ENCODE measurements at regions not wholly inside any gene's neighbourhood (a gene's known extent, or its start where the extent isn't known, plus 50 kb on each side); places are given as distances from the start of the nearest gene placed in this dataset.
A peak's percentile ranks its signal among the peaks of the same experiment; 100 is the strongest.

DNA sequence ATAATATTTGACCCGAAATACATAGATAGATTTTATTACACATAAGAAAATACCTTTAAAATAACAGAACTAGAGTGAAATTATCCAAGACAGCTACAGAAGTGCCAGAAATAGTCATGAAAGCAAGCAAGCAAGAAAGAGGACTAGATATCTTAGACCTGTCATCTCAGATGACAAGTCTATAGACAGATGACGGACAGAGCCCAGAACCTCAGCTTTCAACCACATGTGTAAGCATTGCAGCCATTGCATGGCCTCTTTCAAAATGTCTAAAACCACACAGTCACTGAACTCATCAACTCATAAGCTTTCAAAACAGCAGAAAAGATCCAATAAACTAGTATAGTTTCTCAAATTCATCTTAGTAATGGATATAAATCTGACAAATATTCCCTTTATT is 59.8 kb upstream of the FHIT start:
- no peak for DNase-seq

DNA sequence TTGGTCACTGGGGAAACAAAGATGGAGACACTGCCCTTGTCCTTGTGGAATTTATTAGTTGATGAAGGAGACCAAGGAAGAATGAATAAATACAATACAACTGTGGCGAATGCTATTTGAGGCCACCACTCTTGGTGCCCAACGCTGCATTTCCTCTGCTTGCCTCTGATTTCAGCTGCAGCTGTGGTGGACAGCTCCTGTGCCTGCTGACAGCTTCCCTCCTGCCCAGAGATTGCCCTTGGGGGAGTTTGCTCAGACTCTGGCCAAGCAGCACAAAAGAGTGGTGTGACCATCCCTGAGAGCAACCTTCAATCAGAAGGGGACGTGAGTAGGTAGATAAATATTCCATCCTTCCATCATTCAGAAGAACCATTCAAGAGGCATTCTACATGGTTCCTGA is 64.6 kb upstream of the FHIT start:
- DNase-seq: no peak

- no peak for DNase-seq
Measured at GRCh38 chr3:61323094-61323493, 71.8 kb upstream of the FHIT start.

GRCh38 chr3:61331929-61332552 is 80.8 kb upstream of the FHIT start:
- DNase-seq: no peak

DNA sequence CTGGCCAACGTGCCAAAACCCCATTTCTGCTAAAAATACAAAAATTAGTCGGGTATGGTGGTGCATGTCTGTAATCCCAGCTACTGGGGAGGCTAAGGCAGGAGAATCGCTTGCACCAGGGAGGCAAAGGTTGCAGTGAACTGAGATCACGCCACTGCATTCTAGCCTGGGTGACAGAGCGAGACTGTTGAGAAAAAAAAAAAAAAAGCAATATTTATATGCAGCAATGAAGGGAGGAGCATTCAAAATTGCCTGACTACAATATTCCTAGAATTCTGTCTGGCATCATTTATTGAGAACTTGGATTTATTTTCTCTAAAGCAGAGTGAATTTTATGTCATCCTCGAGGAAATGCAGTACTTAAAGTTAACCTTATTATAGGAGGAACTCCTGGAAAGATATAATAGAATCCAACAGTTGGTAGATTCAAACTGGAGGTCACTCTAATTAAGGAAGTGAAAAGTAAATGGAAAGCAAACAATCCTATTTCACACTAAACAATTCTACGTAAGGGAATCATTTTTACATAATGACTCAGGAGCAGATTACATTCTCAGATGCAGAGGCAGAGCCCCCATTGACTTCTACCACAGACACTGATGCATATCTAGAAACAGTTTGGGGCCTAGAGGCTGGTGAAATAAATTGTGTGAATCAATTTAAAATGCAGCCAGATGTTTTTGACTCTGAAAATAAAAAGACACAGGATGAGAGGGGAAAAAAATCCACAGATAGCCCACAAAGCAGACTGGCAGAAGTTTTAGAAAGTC is 82.1 kb upstream of the FHIT start:
- DNase-seq: no peak

- no peak for DNase-seq
Measured at GRCh38 chr3:61334783-61335182, 83.5 kb upstream of the FHIT start.

DNA sequence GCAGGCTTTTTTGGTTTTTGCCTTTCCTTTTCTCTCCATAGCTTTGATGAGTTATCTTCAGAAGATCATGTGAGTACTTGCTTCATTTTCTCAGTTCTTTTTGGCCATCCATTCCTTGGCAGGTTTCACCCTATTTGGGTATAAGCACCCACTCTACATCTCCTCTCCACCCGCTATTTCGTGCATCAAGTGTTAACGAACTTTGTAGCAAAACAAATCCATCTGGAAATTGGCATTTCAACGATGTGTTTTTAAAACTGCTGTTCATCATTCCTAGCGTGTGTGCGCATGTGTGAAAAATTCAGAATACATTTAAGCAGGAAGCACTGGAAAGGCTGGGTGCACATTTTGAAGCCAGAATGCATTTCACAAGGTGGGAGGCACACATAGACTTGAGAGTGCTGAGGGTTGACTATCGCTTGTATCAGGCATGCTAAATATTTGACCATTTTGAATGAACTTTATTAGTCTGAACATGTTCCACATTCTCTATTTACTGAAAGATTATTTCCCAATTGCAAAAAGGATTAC is 89.7 kb upstream of the FHIT start:
- DNase-seq: no peak

GRCh38 chr3:61343543-61343942 is 92.3 kb upstream of the FHIT start:
- DNase-seq: no peak

GRCh38 chr3:61345020-61345419 is 93.8 kb upstream of the FHIT start:
- no peak for DNase-seq

DNA sequence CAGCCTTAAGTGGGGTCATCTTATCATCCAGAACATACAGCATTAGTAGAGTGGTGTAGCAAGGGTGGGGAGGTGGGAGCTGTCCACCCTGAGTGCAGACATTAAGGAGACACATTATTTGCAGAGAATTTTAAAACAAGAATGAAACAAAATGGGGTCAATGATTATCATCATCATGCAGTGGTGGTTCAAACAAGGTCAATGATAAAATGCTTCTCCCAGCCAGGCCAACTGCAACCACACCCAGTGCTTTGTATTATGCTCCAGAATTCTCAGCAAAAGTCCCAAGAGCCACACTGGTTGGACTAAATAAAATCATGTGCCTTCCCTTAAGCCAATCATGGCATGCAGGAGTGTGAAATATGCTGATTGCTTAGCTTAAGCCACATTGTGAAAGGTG is 96.7 kb upstream of the FHIT start:
- no peak for DNase-seq

DNA sequence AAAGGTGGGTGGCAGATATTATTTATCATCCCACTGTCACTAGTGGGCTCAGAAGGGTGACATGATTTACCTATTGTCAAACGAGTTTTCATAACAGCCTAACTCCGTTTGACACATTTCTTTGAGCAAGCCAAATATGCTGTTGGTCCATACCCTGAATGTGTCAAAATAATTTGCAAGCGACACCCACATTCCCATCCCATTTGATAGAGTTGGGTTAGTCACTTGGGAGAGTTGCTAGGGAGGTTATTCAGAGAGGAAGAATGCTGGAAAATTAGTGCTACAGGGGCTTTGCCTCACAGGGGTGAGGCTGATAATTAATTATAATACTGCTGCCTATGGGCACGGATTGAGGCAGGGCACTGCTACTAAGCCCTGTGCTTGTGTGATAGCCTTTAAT is 98.5 kb upstream of the FHIT start:
- DNase-seq: no peak

- DNase-seq: no peak
Measured at GRCh38 chr3:61350782-61351309, 99.6 kb upstream of the FHIT start.

GRCh38 chr3:61352306-61352705 is 101.1 kb upstream of the FHIT start:
- no peak for DNase-seq

DNA sequence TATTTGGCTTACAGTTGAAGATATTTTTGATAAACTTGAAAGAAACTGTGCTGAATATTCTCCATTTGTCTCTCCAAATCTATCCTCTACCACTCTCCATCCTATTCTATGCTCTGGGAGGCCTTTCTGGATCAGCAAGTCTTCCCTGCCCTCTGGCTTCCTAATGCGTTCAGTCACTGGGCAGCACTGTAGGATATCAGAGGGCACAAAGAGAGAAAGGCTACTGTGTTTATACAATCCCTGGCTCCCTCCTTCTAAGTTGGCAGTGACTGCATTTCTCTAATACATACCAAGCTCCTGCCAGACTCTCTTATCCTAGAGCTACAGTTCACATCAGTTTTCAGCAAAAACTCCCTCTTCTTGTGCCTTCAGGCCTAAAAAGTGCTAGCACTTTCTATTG is 102.1 kb upstream of the FHIT start:
- DNase-seq: no peak

DNA sequence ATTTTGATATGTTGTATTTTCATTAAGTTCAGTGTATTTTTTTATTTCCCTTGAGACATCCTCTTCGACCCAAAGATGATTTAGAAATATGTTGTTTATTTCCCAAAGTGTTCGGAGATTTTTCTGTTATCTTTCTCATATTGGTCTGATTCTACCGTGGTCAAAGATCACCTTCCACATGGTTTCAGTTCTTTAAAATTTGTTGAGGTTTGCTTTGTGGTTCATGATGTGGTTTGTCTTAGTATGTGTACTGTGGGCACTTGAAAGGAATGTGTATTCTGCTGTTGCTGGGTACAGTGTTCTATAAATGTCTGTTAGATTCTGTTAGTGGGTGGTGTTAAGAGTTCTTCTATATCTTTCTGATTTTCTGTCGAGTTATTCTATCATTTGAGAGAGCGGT is 103.4 kb upstream of the FHIT start:
- DNase-seq: no peak

DNA sequence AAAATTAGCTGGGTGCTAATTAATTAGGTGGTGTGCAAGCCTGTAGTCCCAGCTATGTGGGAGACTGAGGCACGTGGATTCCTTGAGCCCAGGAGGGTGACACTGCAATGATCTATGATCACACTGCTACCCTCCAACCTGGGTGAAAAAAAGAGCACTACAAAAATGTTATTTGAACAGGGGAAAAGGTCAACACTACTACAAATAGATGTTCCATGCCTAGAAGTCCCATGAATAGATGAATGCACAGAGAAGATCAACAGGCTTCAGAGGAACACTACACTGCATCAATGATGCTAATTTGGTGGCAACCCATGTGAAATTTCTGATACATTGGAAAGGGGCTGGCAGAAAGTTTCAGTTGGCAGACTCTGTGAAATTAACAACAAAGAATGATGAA is 105.4 kb upstream of the FHIT start:
- no peak for DNase-seq

DNA sequence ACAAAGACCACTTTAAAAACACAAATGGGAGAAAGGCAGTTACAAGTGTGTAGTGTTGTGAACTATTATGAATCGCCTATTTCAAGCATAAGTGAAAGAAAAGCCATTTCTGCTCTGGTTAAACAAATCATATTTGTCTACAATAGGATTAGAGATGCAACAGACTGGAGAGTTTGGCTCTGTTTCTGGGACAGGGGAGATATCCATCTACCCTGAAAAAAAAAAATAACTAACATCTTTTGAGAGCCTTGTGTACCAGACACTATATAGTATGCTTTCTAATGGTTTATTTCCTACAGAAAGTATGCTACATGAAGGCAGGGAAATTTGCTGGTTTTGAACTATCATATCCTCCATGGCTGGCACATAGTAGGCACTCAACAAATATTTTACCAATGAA is 106.7 kb upstream of the FHIT start:
- DNase-seq: no peak

DNA sequence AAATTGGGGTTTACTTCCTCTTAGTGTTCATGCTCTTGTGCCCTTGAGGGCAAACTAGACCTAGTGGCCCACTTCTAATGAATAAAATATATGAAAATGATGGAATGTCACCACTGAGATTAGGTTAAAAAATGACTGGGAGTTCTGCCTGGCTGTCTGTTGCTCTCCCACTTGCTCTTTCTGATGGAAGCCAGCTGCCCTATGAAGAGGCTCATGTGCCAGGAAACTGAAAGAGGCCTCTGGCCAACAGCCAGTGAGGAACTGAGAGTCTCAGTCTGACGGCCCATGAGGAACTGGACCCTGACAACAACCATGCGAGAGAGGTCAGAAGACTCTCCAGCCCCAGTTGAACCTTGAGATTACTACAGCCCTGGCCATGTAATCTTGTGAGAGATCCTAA is 107.1 kb upstream of the FHIT start:
- no peak for DNase-seq

DNA sequence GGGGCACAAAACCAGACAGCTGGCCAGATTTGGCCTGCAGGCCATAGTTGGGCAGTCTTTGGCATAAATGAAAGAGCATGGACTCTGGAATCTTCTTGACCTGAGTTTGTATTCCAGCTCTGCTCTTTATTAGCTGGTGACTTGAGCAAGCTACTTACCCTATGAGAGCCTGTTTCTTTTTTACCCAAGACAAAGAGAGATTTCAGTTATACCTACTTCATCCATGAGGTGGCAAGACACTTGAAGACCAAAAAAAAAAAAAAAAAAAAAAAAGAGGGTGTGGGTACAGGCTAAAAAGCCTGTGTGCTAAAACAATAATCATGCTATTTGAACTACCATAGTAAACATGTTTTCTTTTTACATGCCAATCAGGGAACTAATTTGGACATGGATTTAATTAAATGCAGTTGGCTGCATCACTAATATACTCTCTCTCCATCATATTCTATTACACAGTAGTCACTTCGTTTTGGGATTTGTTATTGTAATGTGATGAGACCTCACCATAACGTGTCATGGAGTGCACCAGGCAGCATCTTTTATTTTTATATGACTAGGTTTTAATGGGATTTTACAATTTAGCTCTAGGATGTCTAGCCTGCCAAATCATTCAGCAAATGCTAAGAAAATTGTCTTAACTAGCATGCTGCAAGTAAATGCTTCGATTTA is 109.2 kb upstream of the FHIT start:
- DNase-seq: no peak

DNA sequence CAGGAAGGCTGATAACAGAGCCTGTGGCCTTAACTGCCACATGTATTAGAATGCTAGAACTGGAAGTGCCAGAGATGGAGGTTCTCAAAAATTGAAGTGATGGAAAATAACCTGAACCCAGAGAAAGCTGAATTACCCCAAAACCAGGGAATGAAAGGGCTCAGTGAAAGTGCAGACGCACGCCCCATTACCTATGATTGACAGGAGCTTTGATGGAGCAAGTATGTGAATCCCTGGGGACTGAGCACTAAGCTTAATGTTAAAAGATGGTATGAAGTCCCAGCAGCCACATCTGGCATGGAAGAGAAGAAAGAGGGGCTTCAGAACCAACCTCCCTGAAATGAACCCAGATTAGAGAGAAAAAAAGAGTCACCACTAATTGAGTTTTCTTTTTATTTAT is 118.4 kb upstream of the FHIT start:
- DNase-seq: no peak

- peak; percentile 17 for DNase-seq
Measured at GRCh38 chr3:61371123-61371522, 119.9 kb upstream of the FHIT start.

GRCh38 chr3:61372723-61373122 is 121.5 kb upstream of the FHIT start:
- no peak for DNase-seq

DNA sequence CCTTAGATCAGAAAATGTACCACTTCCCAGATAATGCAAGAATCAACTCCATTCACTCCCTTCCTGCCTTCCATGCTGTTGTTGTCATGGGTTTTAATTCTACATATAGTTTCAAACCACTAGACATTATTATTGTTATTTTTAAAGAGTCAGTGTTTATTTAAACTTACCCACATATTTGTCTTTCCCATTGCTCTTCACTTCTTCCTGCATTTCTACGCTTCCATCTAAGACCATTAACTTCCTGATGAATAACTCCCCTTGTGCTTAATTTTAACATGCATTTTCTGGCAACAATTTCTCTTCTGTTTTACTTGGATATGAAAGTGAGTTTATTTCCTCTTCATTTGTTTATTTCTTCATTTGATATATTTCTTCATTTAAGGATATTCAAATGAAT is 127.1 kb upstream of the FHIT start:
- no peak for DNase-seq
